Right lobe of liver (tissue), 4 donors: ENCODE measurements at regions not wholly inside any gene's neighbourhood (a gene's known extent, or its start where the extent isn't known, plus 50 kb on each side); places are given as distances from the start of the nearest gene placed in this dataset.

Experiments
- POLR2A ChIP-seq: fragments of 450-650 bp; IDR thresholded peaks from one replicate; pipeline ENCODE4 v1.6.1; 2017; ENCODE audit warnings: antibody characterized with exemption, mild to moderate bottlenecking
- TF ChIP-seq, protein P1 (sequence below), 4 donors: fragments of 200-600 bp in 3 of 4; fragments of 450-650 bp in 1 of 4; IDR thresholded peaks; one replicate each; pipeline versions ENCODE4 v1.5.1 to v1.8.0; 2016 to 2022; ENCODE audit warnings: antibody characterized with exemption in 4 of 4, mild to moderate bottlenecking in 2 of 4
- donor health status: DM: no; HTN: no; CAD: no.
- donor health status: DM: no; HTN: no; CAD: no.
- donor health status: DM: no; HTN: yes; CAD: no.

DNA sequence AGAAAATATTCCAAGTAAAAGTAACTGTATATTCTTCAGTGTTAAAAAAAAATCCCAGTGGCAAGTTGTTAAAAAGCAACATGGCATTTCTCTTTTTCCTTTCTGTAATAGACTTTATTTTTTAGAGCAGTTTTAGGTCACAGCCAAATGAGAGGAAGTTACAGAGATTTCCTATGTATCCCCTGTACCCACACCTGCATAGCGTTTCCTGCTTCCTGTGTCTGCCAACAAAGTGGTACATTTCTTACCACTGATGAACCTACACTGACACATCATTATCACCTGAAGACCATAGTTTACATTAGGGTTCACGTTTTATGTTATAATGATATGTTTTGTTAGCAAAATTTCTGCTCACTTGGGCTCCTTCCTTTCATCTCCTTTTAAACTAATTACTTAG is 124.7 kb downstream of the GPAT3 start:
- TF ChIP-seq, protein P1, sequence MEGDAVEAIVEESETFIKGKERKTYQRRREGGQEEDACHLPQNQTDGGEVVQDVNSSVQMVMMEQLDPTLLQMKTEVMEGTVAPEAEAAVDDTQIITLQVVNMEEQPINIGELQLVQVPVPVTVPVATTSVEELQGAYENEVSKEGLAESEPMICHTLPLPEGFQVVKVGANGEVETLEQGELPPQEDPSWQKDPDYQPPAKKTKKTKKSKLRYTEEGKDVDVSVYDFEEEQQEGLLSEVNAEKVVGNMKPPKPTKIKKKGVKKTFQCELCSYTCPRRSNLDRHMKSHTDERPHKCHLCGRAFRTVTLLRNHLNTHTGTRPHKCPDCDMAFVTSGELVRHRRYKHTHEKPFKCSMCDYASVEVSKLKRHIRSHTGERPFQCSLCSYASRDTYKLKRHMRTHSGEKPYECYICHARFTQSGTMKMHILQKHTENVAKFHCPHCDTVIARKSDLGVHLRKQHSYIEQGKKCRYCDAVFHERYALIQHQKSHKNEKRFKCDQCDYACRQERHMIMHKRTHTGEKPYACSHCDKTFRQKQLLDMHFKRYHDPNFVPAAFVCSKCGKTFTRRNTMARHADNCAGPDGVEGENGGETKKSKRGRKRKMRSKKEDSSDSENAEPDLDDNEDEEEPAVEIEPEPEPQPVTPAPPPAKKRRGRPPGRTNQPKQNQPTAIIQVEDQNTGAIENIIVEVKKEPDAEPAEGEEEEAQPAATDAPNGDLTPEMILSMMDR (IDR thresholded peaks at IDR 0.05), result no peak
- TF ChIP-seq POLR2A, result no peak
